ENCODE measurements at regions not wholly inside any gene's neighbourhood (a gene's known extent, or its start where the extent isn't known, plus 50 kb on each side); places are given as distances from the start of the nearest gene placed in this dataset.

- TF ChIP-seq, protein P1, sequence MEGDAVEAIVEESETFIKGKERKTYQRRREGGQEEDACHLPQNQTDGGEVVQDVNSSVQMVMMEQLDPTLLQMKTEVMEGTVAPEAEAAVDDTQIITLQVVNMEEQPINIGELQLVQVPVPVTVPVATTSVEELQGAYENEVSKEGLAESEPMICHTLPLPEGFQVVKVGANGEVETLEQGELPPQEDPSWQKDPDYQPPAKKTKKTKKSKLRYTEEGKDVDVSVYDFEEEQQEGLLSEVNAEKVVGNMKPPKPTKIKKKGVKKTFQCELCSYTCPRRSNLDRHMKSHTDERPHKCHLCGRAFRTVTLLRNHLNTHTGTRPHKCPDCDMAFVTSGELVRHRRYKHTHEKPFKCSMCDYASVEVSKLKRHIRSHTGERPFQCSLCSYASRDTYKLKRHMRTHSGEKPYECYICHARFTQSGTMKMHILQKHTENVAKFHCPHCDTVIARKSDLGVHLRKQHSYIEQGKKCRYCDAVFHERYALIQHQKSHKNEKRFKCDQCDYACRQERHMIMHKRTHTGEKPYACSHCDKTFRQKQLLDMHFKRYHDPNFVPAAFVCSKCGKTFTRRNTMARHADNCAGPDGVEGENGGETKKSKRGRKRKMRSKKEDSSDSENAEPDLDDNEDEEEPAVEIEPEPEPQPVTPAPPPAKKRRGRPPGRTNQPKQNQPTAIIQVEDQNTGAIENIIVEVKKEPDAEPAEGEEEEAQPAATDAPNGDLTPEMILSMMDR (IDR thresholded peaks at IDR 0.05; ENCODE audit: insufficient read depth, low read depth, low read length), result no peak
- DNase-seq (ENCODE audit: low read depth), result no peak
Observed at GRCh38 chr4:35933901-35934300, 310.4 kb downstream of the ARAP2 start.

GRCh38 chr4:35934320-35934981, 309.9 kb downstream of the ARAP2 start:
- no peak overlapping the region for H3K4me3 ChIP-seq (ENCODE audit: low read depth, low read length)
- TF ChIP-seq, protein P1 (IDR thresholded peaks at IDR 0.05; ENCODE audit: insufficient read depth, low read depth, low read length), result peak; percentile 39
- DNase-seq (ENCODE audit: low read depth), result peak; percentile 28

More at GRCh38 chr4:35933901-35934300, 310.4 kb downstream of the ARAP2 start:
- H3K4me3 ChIP-seq (ENCODE audit: low read depth, low read length), result no peak overlapping the region

DNA sequence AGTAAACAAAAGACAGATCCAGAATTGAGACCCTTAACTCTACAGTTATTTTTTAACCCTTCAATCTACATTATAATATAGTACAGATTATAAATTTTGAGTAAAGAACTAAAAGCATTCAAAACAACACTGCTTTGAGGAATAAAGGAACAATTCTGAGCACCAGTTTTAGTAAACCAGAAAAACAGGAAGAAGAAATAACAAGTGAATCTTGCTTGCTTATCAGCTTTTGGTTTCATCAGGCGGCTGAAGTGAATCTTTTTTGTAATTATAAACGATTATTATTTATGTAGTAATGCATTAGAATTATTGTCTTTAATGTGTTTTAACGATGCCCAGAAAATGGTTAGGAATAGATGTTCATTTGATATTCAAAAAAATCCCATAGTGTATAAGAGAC, 305.4 kb downstream of the ARAP2 start:
- no peak for DNase-seq (ENCODE audit: low read depth)
- TF ChIP-seq, protein P1 (IDR thresholded peaks at IDR 0.05; ENCODE audit: insufficient read depth, low read depth, low read length), result no peak

GRCh38 chr4:35939751-35940150, 304.6 kb downstream of the ARAP2 start:
- no peak for DNase-seq (ENCODE audit: low read depth)
- no peak overlapping the region for H3K4me3 ChIP-seq (ENCODE audit: low read depth, low read length)
- TF ChIP-seq, protein P1 (IDR thresholded peaks at IDR 0.05; ENCODE audit: insufficient read depth, low read depth, low read length), result no peak

More for the DNA sequence above, 305.4 kb downstream of the ARAP2 start:
- H3K4me3 ChIP-seq (ENCODE audit: low read depth, low read length), result no peak overlapping the region

GRCh38 chr4:35942092-35942491, 302.2 kb downstream of the ARAP2 start:
- DNase-seq (ENCODE audit: low read depth), result no peak
- TF ChIP-seq, protein P1 (IDR thresholded peaks at IDR 0.05; ENCODE audit: insufficient read depth, low read depth, low read length), result no peak
- H3K4me3 ChIP-seq (ENCODE audit: low read depth, low read length), result no peak overlapping the region

DNA sequence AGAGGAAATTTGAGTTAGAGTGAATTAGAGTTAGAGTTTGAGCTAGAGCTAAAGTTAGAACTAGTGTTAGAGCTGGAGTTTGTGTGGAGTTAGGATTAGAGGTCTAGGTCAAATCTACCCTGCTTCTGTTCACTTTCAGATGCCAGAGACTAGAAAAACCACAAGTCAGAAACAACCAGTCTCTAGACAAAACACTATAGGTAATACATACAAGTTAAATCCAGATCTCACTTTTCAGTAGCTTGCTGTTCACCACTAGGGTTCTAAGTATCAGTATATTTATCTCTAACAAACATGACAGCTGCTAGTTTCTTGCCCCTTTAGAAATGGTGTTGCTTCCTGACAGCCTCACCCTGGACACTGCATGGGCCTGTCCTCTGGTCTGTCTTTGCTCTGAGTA, 300.7 kb downstream of the ARAP2 start:
- no peak for DNase-seq (ENCODE audit: low read depth)
- H3K4me3 ChIP-seq (ENCODE audit: low read depth, low read length), result no peak overlapping the region
- TF ChIP-seq, protein P1 (IDR thresholded peaks at IDR 0.05; ENCODE audit: insufficient read depth, low read depth, low read length), result no peak

GRCh38 chr4:35948171-35948570, 296.1 kb downstream of the ARAP2 start:
- TF ChIP-seq, protein P1 (IDR thresholded peaks at IDR 0.05; ENCODE audit: insufficient read depth, low read depth, low read length), result no peak
- H3K4me3 ChIP-seq (ENCODE audit: low read depth, low read length), result no peak overlapping the region
- DNase-seq (ENCODE audit: low read depth), result no peak
